ENCODE measurements at regions not wholly inside any gene's neighbourhood (a gene's known extent, or its start where the extent isn't known, plus 50 kb on each side); places are given as distances from the start of the nearest gene placed in this dataset.
"Not testable (repeated sequence)": the region's sequence is repeated elsewhere in the genome, so short reads cannot be mapped to it uniquely, and the experiment has no call there.

GRCh38 chr1:187987236-187987776, 1158.6 kb downstream of the PLA2G4A start:
- no peak for DNase-seq
- Histone ChIP-seq H3K27ac (replicated peaks) (no peak overlapping the region), H3K9me3 (replicated peaks) (no peaks in the 10 kb centered on the region), H3K27me3 (ENCODE audit: low read depth) (no peaks in the 10 kb centered on the region), H3K4me3 (no peak overlapping the region), H3K36me3 (no peaks in the 10 kb centered on the region), H3K4me1 (no peaks in the 10 kb centered on the region)
- intact Hi-C loops (cut with micrococcal nuclease), result no loop called here
- TF ChIP-seq CTCF (IDR thresholded peaks at IDR 0.05; ENCODE audit: borderline replicate concordance), result no peak

GRCh38 chr1:187991944-187992343, 1163.2 kb downstream of the PLA2G4A start:
- Histone ChIP-seq H3K4me1 (no peaks in the 10 kb centered on the region), H3K4me3 (no peak overlapping the region), H3K27me3 (ENCODE audit: low read depth) (no peaks in the 10 kb centered on the region), H3K9me3 (replicated peaks) (no peaks in the 10 kb centered on the region), H3K36me3 (no peaks in the 10 kb centered on the region), H3K27ac (replicated peaks) (no peak overlapping the region)
- intact Hi-C loops (cut with micrococcal nuclease), result no loop called here
- DNase-seq, result no peak
- TF ChIP-seq CTCF (IDR thresholded peaks at IDR 0.05; ENCODE audit: borderline replicate concordance), result no peak

- H3K4me3 ChIP-seq, result no peak overlapping the region
- H3K4me1 ChIP-seq, result no peaks in the 10 kb centered on the region
- no peak for TF ChIP-seq CTCF (IDR thresholded peaks at IDR 0.05; ENCODE audit: borderline replicate concordance)
- H3K9me3 ChIP-seq (replicated peaks), result no peaks in the 10 kb centered on the region
- H3K27ac ChIP-seq (replicated peaks), result no peak overlapping the region
- no peak for DNase-seq
- H3K36me3 ChIP-seq, result no peaks in the 10 kb centered on the region
- intact Hi-C loops (cut with micrococcal nuclease), result no loop called here
- H3K27me3 ChIP-seq (ENCODE audit: low read depth), result no peaks in the 10 kb centered on the region
These were observed 1168.0 kb downstream of the PLA2G4A start for GRCh38 chr1:187996780-187997179.

GRCh38 chr1:187999973-188000372, 1171.2 kb downstream of the PLA2G4A start:
- peaks cover 20% of the 10 kb centered on the region for H3K9me3 ChIP-seq (replicated peaks)
- H3K27me3 ChIP-seq (ENCODE audit: low read depth), result no peaks in the 10 kb centered on the region
- no peak overlapping the region for H3K4me3 ChIP-seq
- DNase-seq, result no peak
- intact Hi-C loops (cut with micrococcal nuclease), result no loop called here
- TF ChIP-seq CTCF (IDR thresholded peaks at IDR 0.05; ENCODE audit: borderline replicate concordance), result no peak
- no peaks in the 10 kb centered on the region for H3K4me1 ChIP-seq
- no peaks in the 10 kb centered on the region for H3K36me3 ChIP-seq
- no peak overlapping the region for H3K27ac ChIP-seq (replicated peaks)

- H3K4me1 ChIP-seq; H3K27ac ChIP-seq (replicated peaks); H3K4me3 ChIP-seq; H3K27me3 ChIP-seq (ENCODE audit: low read depth); DNase-seq; H3K36me3 ChIP-seq; intact Hi-C loops (cut with micrococcal nuclease): not testable (repeated sequence)
- peaks cover 20% of the 10 kb centered on the region for H3K9me3 ChIP-seq (replicated peaks)
These were observed 1174.9 kb downstream of the PLA2G4A start for GRCh38 chr1:188003687-188004086.

GRCh38 chr1:188004849-188005248, 1176.1 kb downstream of the PLA2G4A start:
- Histone ChIP-seq H3K27ac (replicated peaks) (no peak overlapping the region), H3K4me1 (no peaks in the 10 kb centered on the region), H3K36me3 (no peaks in the 10 kb centered on the region), H3K27me3 (ENCODE audit: low read depth) (no peaks in the 10 kb centered on the region), H3K4me3 (no peak overlapping the region), H3K9me3 (replicated peaks) (peaks cover 20% of the 10 kb centered on the region)
- TF ChIP-seq CTCF (IDR thresholded peaks at IDR 0.05; ENCODE audit: borderline replicate concordance), result no peak
- intact Hi-C loops (cut with micrococcal nuclease), result no loop called here
- DNase-seq, result no peak
